HUES6 (cell line): ENCODE measurements at regions not wholly inside any gene's neighbourhood (a gene's known extent, or its start where the extent isn't known, plus 50 kb on each side); places are given as distances from the start of the nearest gene placed in this dataset.

Source experiments
- H3K27ac ChIP-seq: 2 replicates; pipeline ENCODE4 v1.7.0; 2013; ENCODE audit warnings: low read depth, mild to moderate bottlenecking, low read length, inconsistent platforms
- H3K27me3 ChIP-seq: 2 replicates; pipeline ENCODE4 v1.6.1; 2013; ENCODE audit warnings: low read length; ENCODE audit not compliant: control insufficient read depth, insufficient read depth
- H3K36me3 ChIP-seq: 2 replicates; pipeline ENCODE4 v1.6.1; 2013; ENCODE audit warnings: low read length; ENCODE audit not compliant: control insufficient read depth, insufficient read depth
- H3K4me1 ChIP-seq: 2 replicates; pipeline ENCODE4 v1.6.1; 2013; ENCODE audit warnings: low read length; ENCODE audit not compliant: control insufficient read depth, insufficient read depth
- H3K4me3 ChIP-seq: 2 replicates; pipeline ENCODE4 v1.5.1; 2013; ENCODE audit warnings: low read depth, low read length
- H3K9ac ChIP-seq: one replicate; pipeline ENCODE4 v1.6.1; 2013; ENCODE audit warnings: mild to moderate bottlenecking, low read length
- H3K9me3 ChIP-seq: 2 replicates; pipeline ENCODE4 v1.6.1; 2013; ENCODE audit warnings: low read depth, low read length; ENCODE audit not compliant: control insufficient read depth, insufficient read depth

DNA sequence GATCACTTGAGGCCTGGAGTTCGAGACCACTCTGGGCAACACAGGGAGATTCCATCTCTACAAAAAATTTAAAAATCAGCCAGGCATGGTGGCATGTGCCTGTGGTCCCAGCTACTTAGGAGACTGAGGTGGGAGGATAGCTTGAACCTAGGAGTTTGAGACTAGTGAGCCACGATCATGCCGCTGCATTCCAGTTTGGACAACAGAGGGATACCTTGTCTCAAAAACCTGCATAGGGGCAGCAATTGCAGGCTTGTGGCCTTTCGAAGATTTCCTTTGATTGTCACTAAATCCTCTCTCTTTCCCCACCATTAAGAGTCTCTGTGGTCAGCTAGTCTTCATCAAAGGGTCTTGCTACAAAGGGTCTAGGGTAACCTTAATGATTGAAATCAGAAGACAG is 60.3 kb downstream of the UTRN start:
- H3K9ac ChIP-seq: no peak overlapping the region
- H3K27ac ChIP-seq: no peak overlapping the region
- no peaks in the 10 kb centered on the region for H3K27me3 ChIP-seq
- H3K9me3 ChIP-seq: no peaks in the 10 kb centered on the region
- H3K4me1 ChIP-seq: peaks cover 24% of the 10 kb centered on the region
- no peak overlapping the region for H3K4me3 ChIP-seq
- no peaks in the 10 kb centered on the region for H3K36me3 ChIP-seq

- no peak overlapping the region for H3K4me3 ChIP-seq
- no peaks in the 10 kb centered on the region for H3K27me3 ChIP-seq
- peaks cover 33% of the 10 kb centered on the region for H3K4me1 ChIP-seq
- no peaks in the 10 kb centered on the region for H3K9me3 ChIP-seq
- no peak overlapping the region for H3K27ac ChIP-seq
- no peak overlapping the region for H3K9ac ChIP-seq
- no peaks in the 10 kb centered on the region for H3K36me3 ChIP-seq
Observed at GRCh38 chr6:144346719-144347447, 61.7 kb downstream of the UTRN start.

DNA sequence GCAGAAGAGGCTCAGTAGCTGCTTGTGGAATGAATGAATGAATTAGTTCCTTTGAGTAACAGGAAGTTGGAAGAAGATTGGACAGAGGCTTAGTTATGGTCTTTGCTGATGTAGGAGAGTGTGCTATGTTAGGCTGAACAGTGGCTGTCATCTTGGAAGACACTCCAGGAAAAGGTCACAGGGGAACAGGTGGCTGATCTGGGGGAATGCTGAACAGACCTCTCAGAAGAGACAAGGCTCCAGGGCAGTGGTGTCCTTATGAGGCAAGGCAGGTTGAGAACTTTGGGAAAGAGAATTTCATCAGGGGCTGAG is 62.3 kb downstream of the UTRN start:
- Histone ChIP-seq H3K4me1 (peaks cover 33% of the 10 kb centered on the region), H3K9me3 (no peaks in the 10 kb centered on the region), H3K27me3 (no peaks in the 10 kb centered on the region), H3K4me3 (no peak overlapping the region), H3K36me3 (no peaks in the 10 kb centered on the region), H3K27ac (no peak overlapping the region), H3K9ac (no peak overlapping the region)

DNA sequence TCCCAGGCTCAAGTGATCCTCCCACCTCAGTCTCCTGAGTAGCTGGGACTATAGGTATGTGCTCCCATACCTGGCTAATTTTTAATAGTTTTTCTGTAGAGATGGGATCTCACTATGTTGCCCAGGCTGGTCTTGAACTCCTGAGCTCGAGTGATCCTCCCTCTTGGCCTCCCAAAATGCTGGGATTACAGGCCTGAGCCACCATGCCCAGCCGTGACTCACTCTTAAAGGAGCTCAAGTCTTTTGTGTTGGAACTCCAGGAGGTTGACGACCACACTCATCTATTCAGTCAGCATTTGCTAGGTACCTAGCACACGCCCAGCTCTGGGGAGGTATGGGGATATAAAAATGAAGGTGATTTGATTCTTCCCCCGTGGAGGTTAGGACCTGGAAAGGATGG is 62.8 kb downstream of the UTRN start:
- Histone ChIP-seq H3K4me1 (peaks cover 33% of the 10 kb centered on the region), H3K27ac (no peak overlapping the region), H3K9me3 (no peaks in the 10 kb centered on the region), H3K9ac (no peak overlapping the region), H3K4me3 (no peak overlapping the region), H3K27me3 (no peaks in the 10 kb centered on the region), H3K36me3 (no peaks in the 10 kb centered on the region)

DNA sequence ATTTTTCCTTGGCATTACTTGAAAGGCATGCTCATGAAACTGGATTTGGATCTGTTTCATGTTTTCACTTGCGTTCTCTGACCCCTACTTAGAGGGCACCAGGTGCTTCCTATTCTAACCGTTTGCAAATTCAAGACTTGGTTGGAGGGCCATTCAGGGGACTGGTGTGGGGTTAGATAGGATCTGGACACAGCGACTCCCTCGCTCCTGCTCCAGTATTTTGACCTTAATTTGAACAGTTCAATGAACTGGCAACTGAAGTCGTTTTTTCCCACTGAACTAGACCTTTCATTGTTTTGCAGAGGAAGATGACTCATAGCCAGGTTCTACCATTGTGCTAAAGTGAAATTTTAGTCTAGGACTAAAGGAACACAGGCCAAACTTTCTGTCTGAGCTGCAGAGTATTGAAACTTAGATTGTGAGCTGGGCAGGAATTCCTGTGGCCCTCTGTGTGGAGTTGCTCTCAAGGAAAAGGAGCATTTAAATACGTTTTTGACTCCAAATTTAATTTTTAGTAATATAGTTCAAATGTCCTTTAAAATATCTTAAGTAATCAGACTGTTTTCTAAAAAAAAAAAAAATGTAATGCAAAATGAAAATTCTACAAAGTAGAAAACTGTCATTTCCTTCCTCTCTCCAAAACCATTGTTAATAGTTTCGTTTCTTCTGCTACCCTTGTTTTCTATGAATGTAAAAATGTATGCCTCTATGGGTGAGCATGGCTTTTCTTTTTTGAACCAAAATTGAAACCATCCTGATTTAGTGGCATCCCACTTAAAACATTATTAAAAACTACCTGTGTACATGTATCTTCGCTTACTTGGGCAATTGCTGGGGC is 64.8 kb downstream of the UTRN start:
- Histone ChIP-seq H3K4me1 (peaks cover 32% of the 10 kb centered on the region), H3K36me3 (no peaks in the 10 kb centered on the region), H3K27ac (no peak overlapping the region), H3K27me3 (no peaks in the 10 kb centered on the region), H3K9me3 (no peaks in the 10 kb centered on the region), H3K9ac (no peak overlapping the region), H3K4me3 (no peak overlapping the region)

DNA sequence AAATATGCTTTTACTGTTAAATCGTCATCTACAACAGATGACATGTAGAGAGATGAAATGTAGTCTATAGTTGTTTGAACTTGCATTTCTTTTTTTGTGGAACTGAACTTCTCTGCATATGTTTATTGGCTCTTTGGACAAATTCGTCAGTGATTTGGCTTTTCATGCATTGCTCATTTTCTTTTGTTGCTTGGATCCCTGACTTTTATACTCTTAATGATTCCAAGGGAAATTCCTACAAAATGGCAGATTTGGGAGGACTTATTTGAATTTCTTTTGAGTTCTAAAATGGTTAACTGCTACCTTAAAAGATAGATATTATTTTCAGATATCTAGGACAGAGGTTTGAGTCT is 65.4 kb downstream of the UTRN start:
- H3K4me1 ChIP-seq: peaks cover 32% of the 10 kb centered on the region
- no peak overlapping the region for H3K9ac ChIP-seq
- no peaks in the 10 kb centered on the region for H3K36me3 ChIP-seq
- no peak overlapping the region for H3K27ac ChIP-seq
- H3K4me3 ChIP-seq: no peak overlapping the region
- H3K27me3 ChIP-seq: no peaks in the 10 kb centered on the region
- H3K9me3 ChIP-seq: no peaks in the 10 kb centered on the region

DNA sequence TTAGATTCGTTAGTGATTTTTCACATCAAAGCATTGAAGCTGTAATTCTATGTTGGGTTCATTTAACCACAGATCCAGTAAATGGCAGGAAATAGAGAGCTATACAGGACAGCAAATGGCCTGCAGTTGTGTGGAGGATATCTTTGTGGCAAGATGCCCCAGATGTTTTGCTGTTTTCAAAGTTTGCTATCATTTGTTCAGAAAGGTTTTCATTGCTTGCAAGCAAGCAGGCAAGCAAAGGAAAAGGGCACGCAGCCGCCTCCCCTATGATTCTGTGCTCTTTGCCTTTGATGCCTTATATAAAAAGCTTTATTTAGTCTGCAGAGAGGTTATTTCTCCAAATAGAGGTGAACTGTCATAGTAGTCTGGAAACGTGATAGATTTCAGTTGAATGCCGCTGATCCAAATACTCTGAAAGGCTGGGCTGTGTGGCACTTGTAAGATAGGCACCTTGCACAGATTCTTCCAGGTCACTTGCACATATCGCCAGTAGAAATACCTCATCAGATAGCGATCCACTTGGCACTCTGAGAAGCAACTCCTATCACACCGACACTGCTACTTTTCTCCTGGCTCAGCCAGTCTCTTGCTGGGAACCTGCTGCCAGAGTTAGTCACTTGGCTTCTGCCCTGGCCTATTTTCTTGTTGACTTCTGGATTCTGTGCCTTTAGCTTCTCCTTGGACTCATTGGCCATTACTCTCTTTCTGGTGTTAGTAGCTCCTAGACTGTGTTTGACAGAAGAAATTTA is 66.4 kb downstream of the UTRN start:
- H3K27me3 ChIP-seq: no peaks in the 10 kb centered on the region
- H3K27ac ChIP-seq: no peak overlapping the region
- H3K9ac ChIP-seq: no peak overlapping the region
- H3K36me3 ChIP-seq: no peaks in the 10 kb centered on the region
- H3K4me1 ChIP-seq: peaks cover 32% of the 10 kb centered on the region
- no peaks in the 10 kb centered on the region for H3K9me3 ChIP-seq
- no peak overlapping the region for H3K4me3 ChIP-seq

DNA sequence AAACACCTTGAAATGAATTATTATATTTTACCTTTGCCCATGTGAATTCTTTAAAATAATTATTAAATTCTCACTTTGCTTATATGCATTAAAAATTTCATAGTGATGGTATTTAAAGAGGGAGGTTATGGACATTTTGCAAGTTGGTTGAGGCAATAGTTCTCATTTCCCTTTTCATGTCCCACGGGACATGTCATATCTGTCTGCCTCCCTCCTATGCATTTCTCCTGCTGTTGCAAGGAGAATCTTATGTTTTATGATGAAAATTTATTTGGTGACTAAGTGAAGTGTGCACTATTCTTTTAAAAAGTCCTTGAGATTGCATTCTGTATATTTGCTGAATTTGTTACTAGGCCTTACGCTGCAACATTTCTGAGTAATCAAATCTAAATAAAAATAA is 67.2 kb downstream of the UTRN start:
- Histone ChIP-seq H3K27me3 (no peaks in the 10 kb centered on the region), H3K36me3 (no peaks in the 10 kb centered on the region), H3K27ac (no peak overlapping the region), H3K4me3 (no peak overlapping the region), H3K4me1 (peaks cover 28% of the 10 kb centered on the region), H3K9ac (no peak overlapping the region), H3K9me3 (no peaks in the 10 kb centered on the region)

DNA sequence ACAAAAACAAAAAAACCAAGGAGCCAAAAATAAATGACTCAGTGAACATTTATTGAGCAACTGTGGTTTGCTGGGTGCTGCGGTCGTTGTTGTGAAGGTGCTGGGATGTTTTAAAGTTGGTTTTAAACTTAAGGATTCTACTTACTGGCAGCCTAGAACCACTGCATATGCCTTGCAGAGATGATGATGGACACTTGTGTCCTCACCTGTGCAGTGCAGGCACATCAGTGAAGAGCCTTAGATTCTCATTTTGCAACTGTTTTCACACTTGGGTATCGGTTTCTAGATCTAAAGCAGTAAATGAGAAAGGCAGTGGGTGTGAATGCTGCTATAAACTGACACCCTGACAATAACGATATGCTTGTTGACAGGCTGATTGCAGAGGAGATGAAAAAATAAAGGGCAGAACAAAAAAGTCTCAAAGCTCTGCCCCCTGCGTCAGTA is 68.8 kb downstream of the UTRN start:
- H3K27ac ChIP-seq: no peak overlapping the region
- no peak overlapping the region for H3K4me3 ChIP-seq

GRCh38 chr6:144359783-144360182 is 74.6 kb downstream of the UTRN start:
- Histone ChIP-seq H3K9me3 (no peaks in the 10 kb centered on the region), H3K27ac (no peak overlapping the region), H3K36me3 (no peaks in the 10 kb centered on the region), H3K27me3 (no peaks in the 10 kb centered on the region), H3K9ac (no peak overlapping the region), H3K4me1 (peaks cover 5% of the 10 kb centered on the region), H3K4me3 (no peak overlapping the region)

More for the DNA sequence above, 68.8 kb downstream of the UTRN start:
- Histone ChIP-seq H3K9me3 (no peaks in the 10 kb centered on the region), H3K27me3 (no peaks in the 10 kb centered on the region), H3K9ac (no peak overlapping the region), H3K36me3 (no peaks in the 10 kb centered on the region), H3K4me1 (peaks cover 28% of the 10 kb centered on the region)

- no peaks in the 10 kb centered on the region for H3K9me3 ChIP-seq
- no peaks in the 10 kb centered on the region for H3K27me3 ChIP-seq
- no peak overlapping the region for H3K4me3 ChIP-seq
- no peak overlapping the region for H3K27ac ChIP-seq
- no peaks in the 10 kb centered on the region for H3K36me3 ChIP-seq
- no peak overlapping the region for H3K9ac ChIP-seq
- H3K4me1 ChIP-seq: peaks cover 5% of the 10 kb centered on the region
Observed at GRCh38 chr6:144360401-144360800, 75.3 kb downstream of the UTRN start.
